Hippocampal formation (tissue), 2 donors: ENCODE measurements at regions not wholly inside any gene's neighbourhood (a gene's known extent, or its start where the extent isn't known, plus 50 kb on each side); places are given as distances from the start of the nearest gene placed in this dataset.

ENCODE experiments used
- DNase-seq, 2 donors: peaks; one replicate each; lab custom pipeline; 2025; lab: John Stamatoyannopoulos, UW

GRCh38 chr14:29111554-29111953, 345.0 kb downstream of the FOXG1 start:
- no peak for DNase-seq

- DNase-seq, result no peak
These were observed 356.4 kb downstream of the FOXG1 start for GRCh38 chr14:29123017-29123416.

- DNase-seq, result no peak
These were observed 359.8 kb downstream of the FOXG1 start for GRCh38 chr14:29126361-29126760.

- DNase-seq, result no peak
These were observed 360.3 kb downstream of the FOXG1 start for GRCh38 chr14:29126865-29127264.

- DNase-seq, result no peak
These were observed 373.4 kb downstream of the FOXG1 start for GRCh38 chr14:29140016-29140415.

GRCh38 chr14:29144621-29145020, 378.0 kb downstream of the FOXG1 start:
- no peak for DNase-seq

- no peak for DNase-seq
These were observed 381.6 kb downstream of the FOXG1 start for GRCh38 chr14:29148221-29148620.

- no peak for DNase-seq
These were observed 383.2 kb downstream of the FOXG1 start for GRCh38 chr14:29149798-29150197.

GRCh38 chr14:29150659-29151058, 384.1 kb downstream of the FOXG1 start:
- no peak for DNase-seq

- no peak for DNase-seq
These were observed 389.5 kb downstream of the FOXG1 start for GRCh38 chr14:29156096-29156495.

GRCh38 chr14:29161593-29161992, 395.0 kb downstream of the FOXG1 start:
- DNase-seq, result no peak

GRCh38 chr14:29163109-29163508, 396.5 kb downstream of the FOXG1 start:
- DNase-seq, result no peak

- DNase-seq, result no peak
These were observed 398.8 kb downstream of the FOXG1 start for GRCh38 chr14:29165431-29165830.

- DNase-seq, result no peak
These were observed 399.9 kb downstream of the FOXG1 start for GRCh38 chr14:29166507-29166906.

GRCh38 chr14:29168149-29168548, 401.6 kb downstream of the FOXG1 start:
- no peak for DNase-seq

- DNase-seq, result no peak
These were observed 402.8 kb downstream of the FOXG1 start for GRCh38 chr14:29169408-29169807.

- DNase-seq, result no peak
These were observed 409.1 kb downstream of the FOXG1 start for GRCh38 chr14:29175706-29176105.

- no peak for DNase-seq
These were observed 410.3 kb downstream of the FOXG1 start for GRCh38 chr14:29176876-29177275.

- no peak for DNase-seq
These were observed 412.4 kb downstream of the FOXG1 start for GRCh38 chr14:29178971-29179370.

GRCh38 chr14:29191092-29191491, 424.5 kb downstream of the FOXG1 start:
- DNase-seq, result no peak

GRCh38 chr14:29197557-29197956, 431.0 kb downstream of the FOXG1 start:
- no peak for DNase-seq

- DNase-seq, result no peak
These were observed 439.1 kb downstream of the FOXG1 start for GRCh38 chr14:29205658-29206057.

GRCh38 chr14:29215853-29216252, 449.3 kb downstream of the FOXG1 start:
- no peak for DNase-seq

- no peak for DNase-seq
These were observed 450.0 kb downstream of the FOXG1 start for GRCh38 chr14:29216268-29217232.
